H9 (cell line): ENCODE measurements at regions not wholly inside any gene's neighbourhood (a gene's known extent, or its start where the extent isn't known, plus 50 kb on each side); places are given as distances from the start of the nearest gene placed in this dataset.

Experiments used
- DNase-seq: peaks from one replicate; pipeline ENCODE4 v3.0.0-alpha.2; 2017
- H2AFZ ChIP-seq: one replicate; pipeline ENCODE4 v1.6.1; 2013; ENCODE audit warnings: mild to moderate bottlenecking, low read length, control low read depth, moderate library complexity
- H2AK5ac ChIP-seq: 2 replicates; pipeline ENCODE4 v1.6.1; 2013; ENCODE audit warnings: low read length, control low read depth, mixed read lengths; ENCODE audit not compliant: insufficient read length
- H2BK120ac ChIP-seq: one replicate; pipeline ENCODE4 v1.6.1; 2013; ENCODE audit warnings: low read depth, mild to moderate bottlenecking, low read length, control low read depth, inconsistent platforms; ENCODE audit not compliant: poor library complexity, severe bottlenecking
- H2BK12ac ChIP-seq: 2 replicates; pipeline ENCODE4 v1.6.1; 2013; ENCODE audit warnings: low read length, control low read depth, mixed read lengths, low read depth; ENCODE audit not compliant: insufficient read length
- H2BK15ac ChIP-seq: 2 replicates; pipeline ENCODE4 v1.6.1; 2013; ENCODE audit warnings: low read depth, low read length, control low read depth
- H2BK20ac ChIP-seq: one replicate; pipeline ENCODE4 v1.6.1; 2013; ENCODE audit warnings: low read depth, mild to moderate bottlenecking, low read length, control low read depth, inconsistent platforms; ENCODE audit not compliant: poor library complexity, severe bottlenecking
- H2BK5ac ChIP-seq: 2 replicates; pipeline ENCODE4 v1.6.1; 2013; ENCODE audit warnings: low read length, control low read depth, mixed read lengths; ENCODE audit not compliant: insufficient read length
- H3K14ac ChIP-seq: 2 replicates; pipeline ENCODE4 v1.6.1; 2013; ENCODE audit warnings: low read length, control low read depth; ENCODE audit not compliant: insufficient read depth
- H3K18ac ChIP-seq: 2 replicates; pipeline ENCODE4 v1.6.1; 2013; ENCODE audit warnings: low read depth, mild to moderate bottlenecking, mixed read lengths, low read length, control low read depth; ENCODE audit not compliant: insufficient read length
- H3K23ac ChIP-seq: 2 replicates; pipeline ENCODE4 v1.6.1; 2013; ENCODE audit warnings: low read length, control low read depth, mixed read lengths, low read depth; ENCODE audit not compliant: insufficient read length
- H3K23me2 ChIP-seq: 2 replicates; pipeline ENCODE4 v1.6.1; 2013; ENCODE audit warnings: low read depth, mild to moderate bottlenecking, mixed read lengths, low read length, control low read depth; ENCODE audit not compliant: insufficient read length, poor library complexity, severe bottlenecking
- H3K27ac ChIP-seq: 2 replicates; pipeline ENCODE4 v1.5.1; 2013; ENCODE audit warnings: low read length, control low read depth, mixed read lengths, low read depth; ENCODE audit not compliant: insufficient read length
- H3K27me3 ChIP-seq: 2 replicates; pipeline ENCODE4 v1.6.1; 2013; ENCODE audit warnings: low read length, control low read depth, inconsistent platforms; ENCODE audit not compliant: insufficient read depth
- H3K4ac ChIP-seq: 2 replicates; pipeline ENCODE4 v1.6.1; 2013; ENCODE audit warnings: low read depth, mild to moderate bottlenecking, control low read depth, inconsistent platforms, low read length, moderate library complexity
- H3K4me1 ChIP-seq: 2 replicates; pipeline ENCODE4 v1.6.1; 2013; ENCODE audit warnings: low read length, control low read depth, inconsistent platforms; ENCODE audit not compliant: insufficient read depth
- H3K4me2 ChIP-seq: 2 replicates; pipeline ENCODE4 v1.6.1; 2013; ENCODE audit warnings: low read length, control low read depth, mixed read lengths; ENCODE audit not compliant: insufficient read length, insufficient read depth
- H3K56ac ChIP-seq: 2 replicates; pipeline ENCODE4 v1.6.1; 2013; ENCODE audit warnings: low read depth, mild to moderate bottlenecking, mixed read lengths, low read length, control low read depth; ENCODE audit not compliant: insufficient read length
- H3K79me1 ChIP-seq: 2 replicates; pipeline ENCODE4 v1.6.1; 2013; ENCODE audit warnings: low read depth, mild to moderate bottlenecking, moderate library complexity, low read length, control low read depth, inconsistent platforms; ENCODE audit not compliant: insufficient read depth, poor library complexity, severe bottlenecking
- H3K79me2 ChIP-seq: 2 replicates; pipeline ENCODE4 v1.6.1; 2013; ENCODE audit warnings: low read length, control low read depth, inconsistent platforms; ENCODE audit not compliant: insufficient read depth
- H3K9ac ChIP-seq: 2 replicates; pipeline ENCODE4 v1.6.1; 2013; ENCODE audit warnings: low read length, control low read depth, mixed read lengths; ENCODE audit not compliant: insufficient read length; ENCODE audit errors: extremely low read depth
- H3K9me3 ChIP-seq: one replicate; pipeline ENCODE4 v1.6.1; 2013; ENCODE audit warnings: low read depth, low read length, inconsistent platforms; ENCODE audit not compliant: control insufficient read depth
- H3T11ph ChIP-seq: one replicate; pipeline ENCODE4 v1.6.1; 2013; ENCODE audit warnings: mild to moderate bottlenecking, low read length, control low read depth, inconsistent platforms
- H4K20me1 ChIP-seq: one replicate; pipeline ENCODE4 v1.6.1; 2013; ENCODE audit not compliant: control insufficient read depth, insufficient read length, insufficient read depth
- H4K5ac ChIP-seq: 2 replicates; pipeline ENCODE4 v1.6.1; 2013; ENCODE audit warnings: low read depth, mild to moderate bottlenecking, mixed read lengths, low read length, control low read depth; ENCODE audit not compliant: insufficient read length
- H4K8ac ChIP-seq: replicated peaks from 2 replicates; pipeline ENCODE4 v1.6.1; 2013; ENCODE audit warnings: low read length, control low read depth, mixed read lengths, low read depth; ENCODE audit not compliant: insufficient read length
- H4K91ac ChIP-seq: 2 replicates; pipeline ENCODE4 v1.6.1; 2013; ENCODE audit warnings: low read depth, mild to moderate bottlenecking, moderate library complexity, mixed read lengths, low read length, control low read depth; ENCODE audit not compliant: insufficient read length
- H3K27ac Mint-ChIP-seq, 3 experiments: 2 replicates in 2 of 3; 3 replicates in 1 of 3; pipeline ENCODE4 v1.8.0; 2020 to 2021; ENCODE audit warnings: mixed read lengths in 3 of 3, mild to moderate bottlenecking in 1 of 3, moderate library complexity in 1 of 3
- H3K27me3 Mint-ChIP-seq: 2 replicates; pipeline ENCODE4 v1.8.0; 2021; ENCODE audit warnings: low read depth, mild to moderate bottlenecking, moderate library complexity, mixed read lengths
- H3K36me3 Mint-ChIP-seq, 3 experiments: 2 replicates in 2 of 3; 3 replicates in 1 of 3; pipeline ENCODE4 v1.8.0; 2020 to 2021; ENCODE audit warnings: low read depth in 3 of 3, mixed read lengths in 3 of 3; ENCODE audit not compliant: insufficient read depth in 1 of 3
- H3K4me1 Mint-ChIP-seq, 2 experiments: 2 replicates each; pipeline ENCODE4 v1.8.0; 2020; ENCODE audit warnings: mixed read lengths in 2 of 2
- H3K4me3 Mint-ChIP-seq, 2 experiments: 2 replicates in 1 of 2; 3 replicates in 1 of 2; pipeline ENCODE4 v1.8.0; 2020 to 2021; ENCODE audit warnings: mild to moderate bottlenecking in 2 of 2, mixed read lengths in 2 of 2, moderate library complexity in 1 of 2
- H3K9me3 Mint-ChIP-seq, 2 experiments: 2 replicates in 1 of 2; 3 replicates in 1 of 2; pipeline ENCODE4 v1.8.0; 2020; ENCODE audit warnings: mild to moderate bottlenecking in 2 of 2, mixed read lengths in 2 of 2, moderate library complexity in 1 of 2
- WGBS: extraction: QIAGEN DNeasy Blood & Tissue Kit; methylation state at CpG from one replicate; pipeline ENCODE4 v1.1.7; 2013; ENCODE audit warnings: missing lambda C conversion rate, low lambda C conversion rate, mixed read lengths; ENCODE audit not compliant: insufficient read length; ENCODE audit errors: extremely low coverage; 5-methylcytosine and 5-hydroxymethylcytosine counted together
- TF ChIP-seq, protein P1 (sequence below): fragments of 200-600 bp; sonication (generic); conservative IDR thresholded peaks from 3 replicates; pipeline ENCODE4 v1.8.0; 2021; ENCODE audit warnings: antibody characterized with exemption, mild to moderate bottlenecking

DNA sequence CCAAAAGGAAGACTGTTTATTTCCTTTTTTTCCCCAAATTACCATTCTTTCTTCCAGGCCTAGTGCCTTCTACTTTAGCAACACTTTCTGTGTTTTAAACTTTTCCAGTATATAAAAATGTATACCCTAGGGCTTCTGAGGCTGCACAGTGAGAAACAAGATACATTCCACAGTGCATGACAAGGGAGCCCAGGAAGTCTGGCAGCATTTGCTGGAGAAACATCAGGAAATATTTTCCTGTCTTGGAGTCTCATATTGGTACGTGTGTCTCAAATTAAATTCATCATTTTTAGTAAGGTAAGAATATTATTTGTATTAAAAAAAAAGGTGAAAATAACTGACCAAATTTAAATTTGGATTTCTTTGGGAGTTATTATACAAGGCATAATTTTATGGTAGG lies 662.6 kb downstream of the RFPL4B start:
- Histone ChIP-seq H4K5ac (no peak overlapping the region), H4K8ac (no peak overlapping the region), H3K18ac (no peak overlapping the region), H3K27me3 (no peaks in the 10 kb centered on the region), H3K79me2 (no peaks in the 10 kb centered on the region), H3K23me2 (no peaks in the 10 kb centered on the region), H3K79me1 (no peaks in the 10 kb centered on the region), H3K56ac (no peak overlapping the region), H3K4me2 (no peak overlapping the region), H4K91ac (no peak overlapping the region), H2BK20ac (no peak overlapping the region), H3K9me3 (no peaks in the 10 kb centered on the region), H2BK5ac (no peak overlapping the region), H2BK12ac (no peak overlapping the region), H4K20me1 (no peaks in the 10 kb centered on the region), H2BK15ac (no peak overlapping the region), H2AK5ac (no peak overlapping the region), H3K4me1 (no peaks in the 10 kb centered on the region; the same call in 1 of the 2 replicates), H2AFZ (no peak overlapping the region), H2BK120ac (no peak overlapping the region), H3T11ph (no peak overlapping the region), H3K27ac (no peak overlapping the region), H3K14ac (no peak overlapping the region), H3K4ac (no peak overlapping the region), H3K23ac (no peak overlapping the region), H3K9ac (no peak overlapping the region)
- no CpG with 5 or more reads among the region's 1 CpG for WGBS
- Mint-ChIP-seq H3K36me3 (no peaks in the 10 kb centered on the region; a peak in 1 of 7 replicates), H3K4me3 (no peak overlapping the region), H3K9me3 (no peaks in the 10 kb centered on the region), H3K27ac (no peak overlapping the region; a peak in 1 of 7 replicates), H3K27me3 (no peaks in the 10 kb centered on the region), H3K4me1 (peaks cover 10 to 12% of the 10 kb centered on the region in 2 experiments)
- DNase-seq = no peak
- TF ChIP-seq, protein P1, sequence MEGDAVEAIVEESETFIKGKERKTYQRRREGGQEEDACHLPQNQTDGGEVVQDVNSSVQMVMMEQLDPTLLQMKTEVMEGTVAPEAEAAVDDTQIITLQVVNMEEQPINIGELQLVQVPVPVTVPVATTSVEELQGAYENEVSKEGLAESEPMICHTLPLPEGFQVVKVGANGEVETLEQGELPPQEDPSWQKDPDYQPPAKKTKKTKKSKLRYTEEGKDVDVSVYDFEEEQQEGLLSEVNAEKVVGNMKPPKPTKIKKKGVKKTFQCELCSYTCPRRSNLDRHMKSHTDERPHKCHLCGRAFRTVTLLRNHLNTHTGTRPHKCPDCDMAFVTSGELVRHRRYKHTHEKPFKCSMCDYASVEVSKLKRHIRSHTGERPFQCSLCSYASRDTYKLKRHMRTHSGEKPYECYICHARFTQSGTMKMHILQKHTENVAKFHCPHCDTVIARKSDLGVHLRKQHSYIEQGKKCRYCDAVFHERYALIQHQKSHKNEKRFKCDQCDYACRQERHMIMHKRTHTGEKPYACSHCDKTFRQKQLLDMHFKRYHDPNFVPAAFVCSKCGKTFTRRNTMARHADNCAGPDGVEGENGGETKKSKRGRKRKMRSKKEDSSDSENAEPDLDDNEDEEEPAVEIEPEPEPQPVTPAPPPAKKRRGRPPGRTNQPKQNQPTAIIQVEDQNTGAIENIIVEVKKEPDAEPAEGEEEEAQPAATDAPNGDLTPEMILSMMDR = no peak
